ENCODE measurements at regions not wholly inside any gene's neighbourhood (a gene's known extent, or its start where the extent isn't known, plus 50 kb on each side); places are given as distances from the start of the nearest gene placed in this dataset.
"Not testable (repeated sequence)": the region's sequence is repeated elsewhere in the genome, so short reads cannot be mapped to it uniquely, and the experiment has no call there.

DNA sequence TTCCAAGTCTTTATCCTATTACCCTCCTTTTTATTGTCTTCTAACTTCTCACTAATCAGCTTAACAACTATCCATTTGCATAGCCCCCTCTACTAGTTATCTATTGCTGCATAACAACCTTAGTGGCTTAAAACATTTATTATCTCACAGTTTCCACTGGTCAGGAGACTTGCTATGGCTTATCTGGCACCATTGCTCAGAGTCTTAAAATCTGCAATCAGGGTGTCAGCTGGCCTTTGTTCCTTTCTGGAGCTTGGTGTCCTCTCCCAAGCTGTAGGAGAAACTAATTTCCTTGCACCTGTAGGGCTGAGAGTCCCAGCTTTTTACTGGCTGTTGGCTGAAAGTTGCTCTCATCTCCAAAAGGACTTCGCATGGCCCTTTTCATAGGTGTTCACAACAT is 137.0 kb upstream of the SMIM31 start:
- DNase-seq: no peak

GRCh38 chr4:164617426-164617825 is 136.5 kb upstream of the SMIM31 start:
- no peak for DNase-seq

DNA sequence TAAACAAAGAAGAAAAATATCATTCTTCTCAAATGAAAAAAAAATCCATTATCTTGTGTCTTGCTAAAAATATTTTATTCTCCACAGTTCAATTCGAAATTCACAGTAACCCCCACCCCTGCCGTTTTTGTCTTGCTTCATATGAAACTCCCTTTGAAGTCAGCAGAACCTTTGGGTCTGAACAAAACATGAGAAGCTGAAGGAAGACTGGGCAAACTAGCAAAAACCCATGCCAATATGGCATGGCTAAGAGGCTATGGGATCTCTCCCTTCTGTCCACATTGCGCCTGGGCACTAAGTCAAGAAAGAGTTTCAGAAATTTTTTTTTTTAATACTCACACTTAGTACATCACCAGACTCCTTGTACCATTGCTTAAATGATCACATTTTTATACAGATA is 136.0 kb upstream of the SMIM31 start:
- no peak for DNase-seq

GRCh38 chr4:164621886-164622521 is 131.9 kb upstream of the SMIM31 start:
- DNase-seq: peak; percentile 63

DNA sequence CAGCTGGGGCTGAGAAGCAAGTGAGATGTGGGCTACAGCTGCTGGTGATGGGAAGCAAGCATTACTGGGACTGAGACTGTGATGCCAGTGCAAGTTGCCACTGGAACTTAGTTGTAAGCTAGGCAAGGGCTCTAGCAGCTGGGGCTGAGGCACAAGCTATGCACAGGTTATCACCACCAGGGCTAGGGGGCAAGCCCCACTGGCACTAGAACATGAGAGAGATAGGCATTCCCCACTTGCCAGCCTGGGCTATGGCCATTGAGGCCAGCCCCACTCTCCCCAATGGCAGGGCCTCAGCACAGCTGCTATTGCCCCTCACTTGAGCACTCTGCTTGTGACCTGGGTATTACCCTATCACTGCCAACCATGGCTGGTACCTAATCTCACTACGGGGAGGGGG is 130.8 kb upstream of the SMIM31 start:
- no peak for DNase-seq

DNA sequence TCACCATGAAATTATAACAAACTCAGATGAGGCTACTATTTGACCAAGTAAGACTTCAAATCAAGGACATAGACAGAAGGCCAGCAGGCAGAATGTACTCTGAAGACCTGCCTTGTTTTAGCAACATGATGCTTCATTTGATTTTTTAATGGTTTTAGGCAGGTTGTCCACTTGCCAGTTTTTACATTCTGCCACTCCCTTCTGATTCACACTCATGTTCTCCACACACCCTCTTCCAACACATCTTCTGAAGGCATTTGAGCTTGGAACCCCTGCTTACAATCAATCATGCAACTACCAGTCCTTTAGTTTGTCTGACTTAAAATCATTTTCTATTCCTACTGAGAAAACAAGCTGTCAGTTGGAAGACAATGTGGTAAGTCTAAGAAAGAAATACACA is 114.9 kb upstream of the SMIM31 start:
- no peak for DNase-seq

DNA sequence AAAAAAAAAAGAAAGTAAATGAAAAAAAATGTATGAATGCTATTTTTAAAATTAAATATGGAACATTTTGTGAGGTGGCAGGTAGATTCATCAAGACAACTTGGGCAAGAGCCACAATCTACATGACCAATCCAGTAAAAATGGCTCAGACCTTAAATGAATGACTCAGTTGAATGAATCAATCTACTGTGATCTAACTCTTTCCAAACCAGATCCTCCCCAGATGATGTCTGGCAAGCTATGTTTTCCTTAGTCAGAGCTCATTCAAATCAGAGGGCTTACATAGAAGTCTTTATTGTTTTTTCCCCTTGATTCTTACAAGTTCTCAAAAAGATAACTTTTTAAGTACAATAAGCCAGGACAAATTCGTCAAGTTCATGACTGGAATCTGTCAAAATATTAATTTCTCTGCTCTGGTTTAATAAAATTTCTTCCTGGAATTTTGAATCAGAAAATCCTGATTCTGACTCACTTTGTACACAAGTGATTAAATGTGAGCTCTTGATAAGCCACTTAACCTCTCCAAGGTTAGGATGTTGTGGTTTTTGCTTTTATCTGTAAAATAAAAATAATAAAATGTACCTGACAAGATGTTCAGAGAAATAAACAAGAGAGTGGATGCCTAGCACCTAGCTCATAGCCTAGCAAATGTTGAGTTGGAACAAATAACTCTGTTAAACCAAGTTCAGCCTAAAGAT is 105.6 kb upstream of the SMIM31 start:
- DNase-seq: peak; percentile 79

DNA sequence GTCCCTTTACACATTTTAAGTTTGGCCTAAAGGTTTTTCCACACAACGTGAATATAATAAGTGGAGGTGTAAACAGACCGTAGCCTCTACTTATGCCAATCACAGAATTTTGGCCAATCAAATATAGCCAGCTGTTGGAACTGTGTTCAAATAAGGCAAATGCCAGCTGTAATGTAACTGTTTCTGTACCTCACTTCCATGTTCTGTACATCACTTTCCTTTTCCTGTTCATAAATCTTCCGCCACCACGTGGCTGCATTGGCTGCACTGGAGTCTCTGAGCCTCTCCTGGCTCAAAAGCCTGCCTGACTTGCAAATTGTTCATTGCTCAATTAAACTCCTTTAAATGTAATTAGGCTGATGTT is 105.1 kb upstream of the SMIM31 start:
- DNase-seq: peak; percentile 12

- no peak for DNase-seq
These were observed 94.2 kb upstream of the SMIM31 start for GRCh38 chr4:164659765-164660164.

GRCh38 chr4:164676152-164676551 is 77.8 kb upstream of the SMIM31 start:
- not testable (repeated sequence) for DNase-seq

GRCh38 chr4:164683040-164683439 is 70.9 kb upstream of the SMIM31 start:
- DNase-seq: no peak

DNA sequence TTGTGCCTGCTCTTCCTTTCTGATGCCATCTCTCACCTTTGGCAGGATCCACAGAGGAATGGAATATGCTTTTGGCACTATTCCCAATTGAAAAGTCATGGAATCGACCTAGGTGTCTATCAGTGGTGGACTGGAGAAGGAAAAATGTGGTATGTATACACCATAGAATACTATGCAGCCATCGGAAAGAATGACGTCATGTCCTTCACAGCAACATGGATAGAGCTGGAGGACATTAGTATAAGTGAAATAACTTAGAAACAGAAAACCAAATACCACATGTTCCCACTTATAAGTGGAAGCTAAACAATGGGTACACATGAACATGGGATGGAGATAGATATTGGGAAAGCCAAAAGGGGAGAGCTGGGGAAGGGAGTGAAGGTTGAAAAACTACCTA is 58.3 kb upstream of the SMIM31 start:
- DNase-seq: no peak

GRCh38 chr4:164700471-164700870 is 53.5 kb upstream of the SMIM31 start:
- DNase-seq: no peak

GRCh38 chr4:164701665-164702064 is 52.3 kb upstream of the SMIM31 start:
- DNase-seq: no peak
